GM23338 (cell line): ENCODE measurements at regions not wholly inside any gene's neighbourhood (a gene's known extent, or its start where the extent isn't known, plus 50 kb on each side); places are given as distances from the start of the nearest gene placed in this dataset.

Experiments used
- CTCF ChIP-seq, 2 experiments: fragments of 200-600 bp in 1 of 2; sonication (generic) in 1 of 2; conservative IDR thresholded peaks; 2 replicates each; pipeline versions ENCODE4 v1.5.1 to v1.6.1; 2016 to 2017; ENCODE audit warnings: antibody characterized with exemption in 2 of 2, low read depth in 2 of 2, mild to moderate bottlenecking in 2 of 2, moderate library complexity in 1 of 2
- EZH2phosphoT487 ChIP-seq: fragments of 200-600 bp; sonication (generic); IDR thresholded peaks from one replicate; pipeline ENCODE4 v1.8.1; 2018; ENCODE audit warnings: antibody characterized with exemption; ENCODE audit not compliant: unreplicated experiment
- JUNB ChIP-seq: IDR thresholded peaks from one replicate; pipeline ENCODE4 v1.6.1; 2016; ENCODE audit warnings: antibody characterized with exemption; ENCODE audit not compliant: unreplicated experiment

GRCh38 chr9:119765632-119766175, 396.5 kb upstream of the BRINP1 start:
- TF ChIP-seq CTCF (conservative IDR thresholded peaks at IDR 0.05; ENCODE audit: low read depth in 2 of 2) (no peak), JUNB (no peak), EZH2phosphoT487 (no peak)
